MV-4-11 (cell line): ENCODE measurements at regions not wholly inside any gene's neighbourhood (a gene's known extent, or its start where the extent isn't known, plus 50 kb on each side); places are given as distances from the start of the nearest gene placed in this dataset.

Experiments used
- DNase-seq: peaks from one replicate; lab custom pipeline; 2025; lab: John Stamatoyannopoulos, UW

DNA sequence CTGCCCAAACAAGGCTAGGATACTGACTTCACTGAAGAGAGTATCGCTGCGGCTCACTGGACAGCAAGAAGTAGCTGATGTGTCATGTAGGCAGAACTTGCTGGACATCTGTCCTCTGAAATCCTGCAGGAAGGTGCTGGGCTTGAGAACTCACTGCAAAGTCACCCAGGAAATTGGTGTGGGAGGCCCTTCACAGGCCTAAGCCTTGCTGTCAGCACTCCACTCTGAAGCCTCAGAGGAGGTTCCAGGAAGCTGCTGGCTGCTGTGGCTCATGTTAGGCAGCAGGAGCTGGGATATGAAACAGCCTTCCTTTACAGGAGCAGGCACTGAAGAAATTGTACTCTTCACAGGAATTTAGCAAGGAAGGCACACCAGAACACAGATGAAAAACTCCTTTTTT is 88.3 kb upstream of the CCDC68 start:
- peak; percentile 80 for DNase-seq

DNA sequence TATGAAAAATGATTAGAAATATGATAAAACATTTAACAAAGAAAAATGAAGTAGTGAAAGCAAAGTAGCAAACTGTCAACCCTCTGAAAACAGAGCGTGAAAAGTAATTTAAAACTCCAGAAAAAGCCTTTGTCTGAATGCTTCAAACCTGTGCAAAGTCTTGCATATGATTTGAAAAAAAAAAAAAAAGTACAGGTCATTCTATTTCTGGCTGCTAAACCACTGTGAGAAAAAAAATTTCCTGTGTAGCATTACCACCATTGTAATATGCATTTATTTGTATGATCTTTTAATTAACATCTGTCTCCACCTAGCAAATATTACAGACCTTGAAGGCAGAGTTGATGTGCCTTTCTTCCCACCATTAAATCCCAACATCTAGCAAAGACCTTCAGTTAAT is 82.1 kb upstream of the CCDC68 start:
- no peak for DNase-seq

DNA sequence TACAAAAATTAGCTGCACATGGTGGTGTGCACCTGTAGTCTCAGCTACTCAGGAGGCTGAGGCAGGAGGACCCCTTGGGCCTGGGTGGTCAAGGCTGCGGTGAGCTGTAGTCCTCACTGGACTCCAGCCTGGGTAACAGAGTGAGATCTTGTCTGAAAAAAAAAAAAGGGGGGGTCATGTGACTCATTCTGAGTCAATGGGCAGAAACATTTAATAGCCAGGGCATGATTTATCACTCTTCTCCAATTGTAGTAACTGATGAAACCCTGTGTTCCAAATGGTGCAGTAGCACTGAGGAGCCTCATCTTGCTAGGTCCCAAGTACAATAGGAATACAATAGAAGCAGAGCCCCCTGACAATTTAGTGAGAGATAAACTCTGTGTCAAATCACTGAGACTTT is 78.9 kb upstream of the CCDC68 start:
- peak; percentile 15 for DNase-seq

DNA sequence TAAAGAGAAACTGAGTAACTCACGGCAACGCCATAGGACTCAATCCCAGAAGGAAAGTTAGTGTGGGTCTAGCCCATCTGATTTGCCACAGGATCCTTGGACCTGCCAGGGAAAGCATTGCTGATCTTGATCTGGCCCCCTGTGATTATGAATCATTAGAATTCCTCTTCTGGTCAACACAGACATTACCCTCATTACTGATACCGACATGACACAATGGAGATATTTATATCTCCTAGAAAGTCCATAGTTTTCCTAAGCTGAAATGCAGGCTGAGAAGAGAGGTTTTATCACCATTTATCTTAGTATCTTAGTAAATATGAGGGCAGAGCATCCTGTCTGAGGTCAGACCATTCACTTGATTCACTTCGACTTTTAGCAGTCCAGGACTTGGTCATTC is 75.5 kb upstream of the CCDC68 start:
- no peak for DNase-seq

DNA sequence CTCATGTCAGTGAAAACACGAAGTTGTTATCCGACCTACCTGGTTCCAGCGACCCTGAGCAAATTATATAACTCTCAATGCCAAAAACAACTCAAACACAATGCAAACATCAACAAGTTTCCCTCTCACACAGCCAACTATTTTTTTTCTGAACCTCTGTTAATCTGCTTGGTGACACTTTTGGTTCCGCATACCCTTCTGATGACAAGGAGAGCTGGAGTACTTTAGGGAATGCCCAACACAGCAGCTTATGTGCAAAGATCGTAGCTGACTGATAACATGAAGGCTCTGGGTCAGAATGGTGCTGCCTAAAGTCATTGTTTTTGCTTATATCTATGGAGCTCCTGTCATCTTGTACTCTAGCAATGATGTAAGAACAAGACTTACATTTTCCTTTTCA is 72.7 kb upstream of the CCDC68 start:
- DNase-seq: no peak

DNA sequence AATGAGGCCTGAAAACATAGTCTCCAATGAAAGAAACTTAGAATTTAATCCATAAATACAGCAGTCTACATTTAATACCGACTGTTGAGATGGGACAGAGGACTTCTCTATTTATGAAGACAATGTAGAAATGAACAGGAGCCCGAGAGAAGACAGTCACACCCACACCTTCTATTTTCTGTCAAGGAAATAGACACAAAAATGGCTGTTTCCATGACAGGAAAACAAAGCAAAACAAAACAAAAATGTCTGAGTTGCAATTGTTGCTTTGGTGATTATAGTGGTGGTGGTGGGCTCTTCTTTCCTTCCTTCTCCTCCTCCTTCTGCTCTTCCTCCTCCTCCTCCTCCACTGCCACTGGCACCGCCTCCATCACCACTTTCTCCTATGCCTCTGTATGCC is 72.3 kb upstream of the CCDC68 start:
- DNase-seq: no peak

DNA sequence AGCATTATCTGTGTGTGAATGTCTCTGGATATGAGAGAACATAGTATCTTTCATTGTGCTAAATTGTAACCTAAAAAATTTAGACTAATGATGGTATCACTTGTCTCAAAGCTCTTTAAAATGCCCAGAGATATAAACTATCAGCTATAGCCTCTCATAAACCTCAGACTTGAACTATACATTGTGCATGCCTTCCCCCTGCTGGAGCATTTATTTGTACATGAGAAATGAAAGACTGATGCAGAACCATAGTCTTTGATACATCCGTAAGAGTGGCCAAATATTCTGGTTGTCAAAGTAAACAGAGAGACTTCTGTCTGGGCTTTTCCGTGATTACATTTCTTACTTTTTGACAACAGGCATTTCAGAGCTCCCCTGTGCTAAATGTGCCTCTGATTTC is 71.9 kb upstream of the CCDC68 start:
- no peak for DNase-seq

DNA sequence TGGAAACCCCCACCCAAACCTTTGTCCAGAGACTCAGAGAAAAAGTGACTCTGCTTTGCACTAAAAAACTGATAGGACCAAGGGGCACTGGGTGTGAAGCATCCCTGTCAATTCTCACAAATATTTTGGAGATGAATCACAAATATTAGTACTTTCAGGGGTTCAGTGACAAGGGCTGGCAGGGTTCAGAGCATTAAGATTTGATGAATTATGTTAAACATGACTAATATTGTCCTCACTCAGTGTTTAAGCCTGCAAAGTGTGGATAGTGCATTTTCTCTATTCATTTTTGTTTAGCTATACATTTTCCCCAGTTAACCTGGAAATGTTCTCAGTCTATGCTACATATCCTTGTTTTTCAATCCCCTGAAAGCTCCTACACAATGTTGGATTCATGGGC is 65.3 kb upstream of the CCDC68 start:
- no peak for DNase-seq

DNA sequence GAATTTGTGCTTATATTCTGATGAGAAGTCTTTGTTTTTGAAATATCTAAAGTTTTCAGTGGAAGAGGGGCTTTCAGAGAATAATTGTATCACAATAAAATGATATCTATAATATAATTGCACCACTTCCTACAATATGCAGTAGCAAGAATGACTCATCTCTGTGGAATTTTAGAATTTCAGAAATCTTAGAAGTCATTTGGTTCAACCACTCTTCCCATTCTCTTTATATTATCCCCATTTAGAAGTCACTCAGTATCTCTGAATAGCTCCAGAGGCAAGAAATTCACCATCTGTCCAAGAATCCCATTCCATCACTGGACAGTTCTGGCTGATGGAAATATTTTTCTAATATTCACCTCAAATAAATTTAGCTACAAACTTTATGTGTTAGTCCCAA is 59.3 kb upstream of the CCDC68 start:
- no peak for DNase-seq

DNA sequence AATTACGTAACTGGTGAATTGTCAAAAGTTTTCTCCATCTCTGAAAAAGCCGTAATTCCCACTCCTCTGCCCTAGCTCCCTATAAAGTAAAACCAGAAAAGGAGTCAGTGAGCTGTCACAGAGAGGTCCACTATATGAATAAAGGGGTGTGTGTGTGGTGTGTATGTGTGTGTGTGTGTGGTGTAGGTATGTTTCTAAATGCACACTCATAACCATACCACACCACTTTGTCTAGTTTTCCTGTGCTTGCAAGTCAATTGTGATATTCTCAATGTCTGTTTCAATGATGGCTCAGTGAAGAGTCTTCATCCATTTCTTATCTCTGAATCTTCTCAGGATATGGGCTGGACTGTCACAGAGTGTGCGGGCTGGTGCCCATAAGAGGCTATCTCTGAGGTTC is 54.8 kb upstream of the CCDC68 start:
- DNase-seq: no peak

DNA sequence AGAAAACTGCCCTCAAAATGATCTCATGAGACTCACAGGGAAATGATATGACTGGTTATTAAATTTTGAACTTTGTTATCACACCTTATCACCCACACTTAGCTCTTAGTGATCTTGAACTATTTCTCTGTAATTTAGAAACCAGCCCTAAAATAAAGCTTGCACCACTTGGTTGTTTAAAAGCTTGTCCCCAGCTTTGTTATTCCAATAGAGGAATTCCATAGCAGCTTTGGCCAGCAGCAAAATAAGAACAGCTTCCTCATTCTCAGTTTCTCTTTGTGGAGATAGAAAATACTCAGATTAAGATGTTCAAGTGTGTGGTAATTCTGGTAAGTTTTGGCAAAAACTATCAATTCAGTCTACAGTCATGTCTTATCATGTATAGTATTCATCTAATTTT is 54.4 kb upstream of the CCDC68 start:
- peak; percentile 31 for DNase-seq

DNA sequence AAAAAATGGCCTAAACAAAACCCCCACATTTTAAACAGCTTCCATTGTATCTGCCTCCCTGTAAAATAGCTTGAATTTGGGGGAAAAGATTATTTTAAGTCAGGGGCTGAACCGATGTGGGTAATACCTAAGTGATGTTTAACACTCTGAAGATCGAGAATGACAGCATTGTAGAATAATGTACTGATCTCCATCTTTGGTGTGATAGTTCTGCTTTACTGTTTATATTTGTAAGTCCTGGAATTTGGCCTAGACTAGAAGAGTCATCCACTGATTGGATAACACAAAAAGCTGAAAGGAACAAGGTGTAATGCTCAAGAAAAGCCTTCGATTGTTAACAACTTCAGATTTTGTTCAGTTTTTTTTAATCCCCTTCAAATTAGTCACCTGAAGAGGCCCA is 53.8 kb upstream of the CCDC68 start:
- no peak for DNase-seq

DNA sequence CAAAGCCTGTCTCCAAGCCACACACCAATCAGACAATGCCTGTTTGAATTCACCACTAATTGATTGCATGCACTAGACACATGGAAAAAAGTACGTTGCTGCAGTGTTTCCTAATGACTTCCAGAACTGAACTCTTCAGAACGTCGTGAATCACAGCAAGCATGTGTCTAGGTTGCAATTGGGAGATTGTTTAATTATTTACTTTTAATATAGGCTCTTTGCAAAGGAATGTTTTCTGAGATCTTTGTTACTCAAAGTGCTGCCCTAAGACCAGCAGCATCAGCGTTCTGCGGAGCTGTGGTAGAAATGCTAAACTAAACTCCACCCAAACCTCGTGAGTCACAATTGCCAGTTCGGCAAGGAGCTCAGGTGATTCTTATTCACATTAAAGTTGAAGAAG is 52.7 kb upstream of the CCDC68 start:
- DNase-seq: no peak
